Psoas muscle (tissue), 7 donors: ENCODE measurements at regions not wholly inside any gene's neighbourhood (a gene's known extent, or its start where the extent isn't known, plus 50 kb on each side); places are given as distances from the start of the nearest gene placed in this dataset.

Experiments
- ATAC-seq, 4 donors: fragments of 200-7000 bp; cut with Tn5 transposase; one replicate each; pipeline ENCODE4 v1.9.1; 2020; ENCODE audit warnings: moderate library complexity in 3 of 4, mild to moderate bottlenecking in 2 of 4
- DNase-seq, 2 donors: peaks; one replicate each; pipeline ENCODE4 v3.0.0-alpha.2; 2020
- H3K27ac ChIP-seq: fragments of 200-600 bp; one replicate; pipeline ENCODE4 v1.8.0; 2022
- H3K27me3 ChIP-seq, 3 donors: fragments of 200-600 bp in 1 of 3; one replicate each; pipeline versions ENCODE4 v1.6.1 to v1.8.0; 2013 to 2022; ENCODE audit warnings: low read length in 2 of 3, mild to moderate bottlenecking in 2 of 3, moderate library complexity in 1 of 3; ENCODE audit not compliant: insufficient read depth in 3 of 3
- H3K36me3 ChIP-seq, 2 donors: fragments of 200-600 bp in 1 of 2; one replicate each; pipeline versions ENCODE4 v1.6.1 to v1.8.0; 2013 to 2022; ENCODE audit warnings: low read depth in 1 of 2, mild to moderate bottlenecking in 1 of 2, moderate library complexity in 1 of 2; ENCODE audit not compliant: insufficient read depth in 1 of 2
- H3K4me1 ChIP-seq: fragments of 200-600 bp; one replicate; pipeline ENCODE4 v1.8.0; 2022
- H3K4me3 ChIP-seq: fragments of 200-600 bp; one replicate; pipeline ENCODE4 v1.8.0; 2022; ENCODE audit warnings: mild to moderate bottlenecking
- H3K9me3 ChIP-seq: fragments of 200-600 bp; one replicate; pipeline ENCODE4 v1.8.0; 2022
- CTCF ChIP-seq: fragments of 200-600 bp; IDR thresholded peaks from one replicate; pipeline ENCODE4 v1.8.0; 2022; ENCODE audit warnings: antibody characterized with exemption
- WGBS, 3 donors: extraction: QIAGEN DNeasy Blood & Tissue Kit; methylation state at CpG; one replicate each; pipeline versions ENCODE4 v1.1.6 to v1.1.7; 2013; 5-methylcytosine and 5-hydroxymethylcytosine counted together
- intact Hi-C, 2 donors: fragments of 100-400 bp; cut with DNase I; formaldehyde crosslinking; loops; one replicate each; pipeline versions ENCODE4 v1.11.0 to v1.14.2; 2022
- donor health status: healthy with polysubstance abuse.
- donor health status: DM: no; HTN: no; CAD: no; lungs with moderate emphysema.
- donor health status: Bipolar disorder and iron deficiency.
- donor health status: healthy.
- donor health status: DM: yes; HTN: yes; CAD: no.
- donor health status: DM: no; HTN: no; CAD: no.
- donor health status: DM: yes; HTN: yes; CAD: no.

- no peak overlapping the region for H3K4me3 ChIP-seq
- no peak overlapping the region for H3K27ac ChIP-seq
- 27 to 48% (median 31%) methylated on average over 2 of the region's 2 CpGs for WGBS, 3 donors
- ATAC-seq (no peak), DNase-seq (no peak)
- no peaks in the 10 kb centered on the region for H3K4me1 ChIP-seq
- no peak for TF ChIP-seq CTCF
- no peaks in the 10 kb centered on the region for H3K27me3 ChIP-seq
- intact Hi-C loops: no loop called here
- no peaks in the 10 kb centered on the region for H3K36me3 ChIP-seq
- no peaks in the 10 kb centered on the region for H3K9me3 ChIP-seq
Measured at GRCh38 chr12:75571656-75572205, 60.3 kb upstream of the KRR1 start.

GRCh38 chr12:75571204-75571603 is 59.8 kb upstream of the KRR1 start:
- intact Hi-C loops: no loop called here
- no peak for TF ChIP-seq CTCF
- Histone ChIP-seq H3K27ac (no peak overlapping the region), H3K9me3 (no peaks in the 10 kb centered on the region), H3K36me3 (no peaks in the 10 kb centered on the region), H3K4me3 (no peak overlapping the region), H3K27me3 (no peaks in the 10 kb centered on the region), H3K4me1 (no peaks in the 10 kb centered on the region)
- 61 to 64% (median 61%) methylated on average over 3 of the region's 3 CpGs for WGBS, 3 donors
- ATAC-seq (no peak), DNase-seq (no peak)

GRCh38 chr12:75568801-75569200 is 57.4 kb upstream of the KRR1 start:
- Histone ChIP-seq H3K36me3 (no peaks in the 10 kb centered on the region), H3K27ac (no peak overlapping the region), H3K4me3 (no peak overlapping the region), H3K27me3 (no peaks in the 10 kb centered on the region), H3K4me1 (no peaks in the 10 kb centered on the region), H3K9me3 (no peaks in the 10 kb centered on the region)
- ATAC-seq (no peak), DNase-seq (no peak)
- WGBS, 3 donors: 66 to 87% (median 81%) methylated on average over 3 of the region's 3 CpGs
- TF ChIP-seq CTCF: no peak
- intact Hi-C loops: no loop called here

- DNase-seq: no peak
- H3K27me3 ChIP-seq: no peaks in the 10 kb centered on the region
Measured at GRCh38 chr12:75568393-75568792, 57.0 kb upstream of the KRR1 start.

More at GRCh38 chr12:75568393-75568792, 57.0 kb upstream of the KRR1 start:
- no peaks in the 10 kb centered on the region for H3K4me1 ChIP-seq
- no peak overlapping the region for H3K27ac ChIP-seq
- H3K9me3 ChIP-seq: no peaks in the 10 kb centered on the region
- H3K36me3 ChIP-seq: no peaks in the 10 kb centered on the region
- WGBS, 3 donors: 30 to 45% (median 30%) methylated on average over 4 of the region's 4 CpGs
- no peak for TF ChIP-seq CTCF
- no peak for ATAC-seq
- intact Hi-C loops: no loop called here
- H3K4me3 ChIP-seq: no peak overlapping the region
